GM23338 (cell line): ENCODE measurements at regions not wholly inside any gene's neighbourhood (a gene's known extent, or its start where the extent isn't known, plus 50 kb on each side); places are given as distances from the start of the nearest gene placed in this dataset.

Experiments used
- ATAC-seq: fragments of 200-7000 bp; cut with Tn5 transposase; 3 replicates; pipeline ENCODE4 v1.9.1; 2020
- DNase-seq: peaks from one replicate; pipeline ENCODE4 v3.0.0-alpha.2; 2015; ENCODE audit warnings: low spot score
- H2AFZ ChIP-seq: fragments of 200-600 bp; sonication (generic); 2 replicates; pipeline ENCODE4 v1.8.0; 2016; ENCODE audit warnings: antibody characterized with exemption, mild to moderate bottlenecking, moderate library complexity
- H3F3A ChIP-seq: fragments of 200-600 bp; sonication (generic); replicated peaks from 2 replicates; pipeline ENCODE4 v1.8.0; 2017; ENCODE audit warnings: antibody characterized with exemption, mixed run types, low read depth
- H3K27ac ChIP-seq: fragments of 200-600 bp; sonication (generic); 2 replicates; pipeline ENCODE4 v1.6.1; 2016; ENCODE audit warnings: low read depth
- H3K27me3 ChIP-seq: fragments of 200-600 bp; sonication (generic); 2 replicates; pipeline ENCODE4 v1.8.0; 2016; ENCODE audit warnings: mild to moderate bottlenecking, mixed run types, moderate library complexity; ENCODE audit not compliant: insufficient read depth
- H3K36me3 ChIP-seq: fragments of 200-600 bp; sonication (generic); 2 replicates; pipeline ENCODE4 v1.8.0; 2016; ENCODE audit warnings: mild to moderate bottlenecking; ENCODE audit not compliant: insufficient read depth
- H3K4me1 ChIP-seq: fragments of 200-600 bp; sonication (generic); 2 replicates; pipeline ENCODE4 v1.8.0; 2016; ENCODE audit warnings: mild to moderate bottlenecking, moderate library complexity; ENCODE audit not compliant: insufficient read depth
- H3K4me2 ChIP-seq: fragments of 200-600 bp; sonication (generic); 2 replicates; pipeline ENCODE4 v1.7.1; 2017; ENCODE audit warnings: mixed run types
- H3K4me3 ChIP-seq: fragments of 200-600 bp; sonication (generic); 2 replicates; pipeline ENCODE4 v1.6.1; 2016; ENCODE audit warnings: mixed run types
- H3K79me2 ChIP-seq: fragments of 200-600 bp; sonication (generic); replicated peaks from 2 replicates; pipeline ENCODE4 v1.8.0; 2017; ENCODE audit warnings: mild to moderate bottlenecking; ENCODE audit not compliant: insufficient read depth
- H3K9me2 ChIP-seq: fragments of 200-600 bp; sonication (generic); 2 replicates; pipeline ENCODE4 v1.8.0; 2017; ENCODE audit not compliant: insufficient read depth
- H4K20me1 ChIP-seq: fragments of 200-600 bp; sonication (generic); replicated peaks from 2 replicates; pipeline ENCODE4 v1.8.0; 2017; ENCODE audit warnings: mild to moderate bottlenecking; ENCODE audit not compliant: insufficient read depth
- H3K27ac Mint-ChIP-seq: 2 replicates; pipeline ENCODE4 v1.8.0; 2020; ENCODE audit warnings: inconsistent platforms, mild to moderate bottlenecking, moderate library complexity, mixed read lengths
- H3K27me3 Mint-ChIP-seq: 3 replicates; pipeline ENCODE4 v1.8.0; 2022; ENCODE audit warnings: low read depth, mild to moderate bottlenecking, moderate library complexity, mixed read lengths, inconsistent platforms; ENCODE audit not compliant: insufficient read depth, poor library complexity
- H3K36me3 Mint-ChIP-seq: 3 replicates; pipeline ENCODE4 v1.8.0; 2021; ENCODE audit warnings: low read depth, mild to moderate bottlenecking, inconsistent platforms, moderate library complexity, mixed read lengths
- H3K4me1 Mint-ChIP-seq: 3 replicates; pipeline ENCODE4 v1.8.0; 2020; ENCODE audit warnings: mild to moderate bottlenecking, inconsistent platforms, mixed read lengths
- H3K4me3 Mint-ChIP-seq: 3 replicates; pipeline ENCODE4 v1.8.0; 2021; ENCODE audit warnings: moderate library complexity, mild to moderate bottlenecking, inconsistent platforms, mixed read lengths
- H3K9me3 Mint-ChIP-seq: 3 replicates; pipeline ENCODE4 v1.8.0; 2020; ENCODE audit warnings: moderate library complexity, mild to moderate bottlenecking, inconsistent platforms, mixed read lengths
- CREB1 ChIP-seq: fragments of 250-450 bp; sonication (Bioruptor Pico); IDR thresholded peaks from 2 replicates; pipeline ENCODE4 v1.5.0; 2020; ENCODE audit warnings: low read depth, mild to moderate bottlenecking, moderate library complexity
- EZH2 ChIP-seq: fragments of 200-600 bp; sonication (generic); IDR thresholded peaks from one replicate; pipeline ENCODE4 v1.8.0; 2017; ENCODE audit warnings: antibody characterized with exemption, mild to moderate bottlenecking, low read depth; ENCODE audit not compliant: unreplicated experiment
- EZH2phosphoT487 ChIP-seq: fragments of 200-600 bp; sonication (generic); IDR thresholded peaks from one replicate; pipeline ENCODE4 v1.8.1; 2018; ENCODE audit warnings: antibody characterized with exemption; ENCODE audit not compliant: unreplicated experiment
- JUNB ChIP-seq: IDR thresholded peaks from one replicate; pipeline ENCODE4 v1.6.1; 2016; ENCODE audit warnings: antibody characterized with exemption; ENCODE audit not compliant: unreplicated experiment
- NANOG ChIP-seq: IDR thresholded peaks from 2 replicates; pipeline ENCODE4 v1.6.1; 2016; ENCODE audit warnings: antibody characterized with exemption, borderline replicate concordance
- POLR2AphosphoS5 ChIP-seq: IDR thresholded peaks from 2 replicates; pipeline ENCODE4 v1.6.1; 2016; ENCODE audit warnings: antibody characterized with exemption, low read depth
- STAT1 ChIP-seq: IDR thresholded peaks from one replicate; pipeline ENCODE4 v1.6.1; 2016; ENCODE audit warnings: antibody characterized with exemption; ENCODE audit not compliant: unreplicated experiment
- ZNF114 ChIP-seq: fragments of 250-450 bp; sonication (Bioruptor Pico); IDR thresholded peaks from 2 replicates; pipeline ENCODE4 v1.5.0; 2020; ENCODE audit warnings: mild to moderate bottlenecking, moderate library complexity
- ZNF331 ChIP-seq: fragments of 250-450 bp; sonication (Bioruptor Pico); IDR thresholded peaks from 2 replicates; pipeline ENCODE4 v1.5.0; 2020; ENCODE audit warnings: low read depth, mild to moderate bottlenecking, moderate library complexity
- TF ChIP-seq, protein P1 (sequence below): fragments of 250-450 bp; sonication (Bioruptor Pico); IDR thresholded peaks from 2 replicates; pipeline ENCODE4 v1.5.0; 2020; ENCODE audit warnings: mild to moderate bottlenecking, moderate library complexity
- TF ChIP-seq, protein P2 (sequence below): IDR thresholded peaks from one replicate; pipeline ENCODE4 v1.6.1; 2018; ENCODE audit warnings: antibody characterized with exemption; ENCODE audit not compliant: unreplicated experiment
- TF ChIP-seq, protein P3 (sequence below): IDR thresholded peaks from 2 replicates; pipeline ENCODE4 v1.6.1; 2016; ENCODE audit warnings: antibody characterized with exemption
- TF ChIP-seq, protein P4 (sequence below), 2 experiments: fragments of 200-600 bp in 1 of 2; sonication (generic) in 1 of 2; conservative IDR thresholded peaks; 2 replicates each; pipeline versions ENCODE4 v1.5.1 to v1.6.1; 2016 to 2017; ENCODE audit warnings: antibody characterized with exemption in 2 of 2, low read depth in 2 of 2, mild to moderate bottlenecking in 2 of 2, moderate library complexity in 1 of 2

DNA sequence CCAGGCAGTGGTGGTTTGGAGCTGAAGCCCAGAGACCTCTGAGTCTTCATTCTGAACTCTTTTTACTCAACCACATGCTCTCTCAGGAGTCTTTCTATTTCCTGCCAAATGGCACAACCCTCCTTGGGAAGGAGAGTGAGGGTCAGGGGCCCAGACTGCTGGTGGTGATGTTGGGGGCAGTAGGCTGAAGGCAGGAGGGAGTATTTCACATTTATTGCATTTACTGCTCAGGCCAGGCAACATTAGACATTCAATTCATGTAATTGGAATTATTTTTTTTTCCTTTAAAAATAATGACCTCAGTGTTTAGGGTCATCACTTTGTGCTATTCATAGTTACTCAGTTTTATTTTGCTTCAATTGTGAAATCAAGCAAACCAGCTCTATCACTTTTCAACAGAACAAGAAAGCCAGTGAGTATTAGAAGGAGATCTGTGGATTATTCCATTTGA, 311.3 kb upstream of the NT5C1B start:
- TF ChIP-seq JUNB (no peak), CREB1 (CRISPR knock-in tag) (no peak), NANOG (no peak), STAT1 (no peak), EZH2 (no peak), ZNF331 (no peak), EZH2phosphoT487 (no peak), POLR2AphosphoS5 (no peak), ZNF114 (CRISPR knock-in tag) (no peak)
- TF ChIP-seq, protein P1, sequence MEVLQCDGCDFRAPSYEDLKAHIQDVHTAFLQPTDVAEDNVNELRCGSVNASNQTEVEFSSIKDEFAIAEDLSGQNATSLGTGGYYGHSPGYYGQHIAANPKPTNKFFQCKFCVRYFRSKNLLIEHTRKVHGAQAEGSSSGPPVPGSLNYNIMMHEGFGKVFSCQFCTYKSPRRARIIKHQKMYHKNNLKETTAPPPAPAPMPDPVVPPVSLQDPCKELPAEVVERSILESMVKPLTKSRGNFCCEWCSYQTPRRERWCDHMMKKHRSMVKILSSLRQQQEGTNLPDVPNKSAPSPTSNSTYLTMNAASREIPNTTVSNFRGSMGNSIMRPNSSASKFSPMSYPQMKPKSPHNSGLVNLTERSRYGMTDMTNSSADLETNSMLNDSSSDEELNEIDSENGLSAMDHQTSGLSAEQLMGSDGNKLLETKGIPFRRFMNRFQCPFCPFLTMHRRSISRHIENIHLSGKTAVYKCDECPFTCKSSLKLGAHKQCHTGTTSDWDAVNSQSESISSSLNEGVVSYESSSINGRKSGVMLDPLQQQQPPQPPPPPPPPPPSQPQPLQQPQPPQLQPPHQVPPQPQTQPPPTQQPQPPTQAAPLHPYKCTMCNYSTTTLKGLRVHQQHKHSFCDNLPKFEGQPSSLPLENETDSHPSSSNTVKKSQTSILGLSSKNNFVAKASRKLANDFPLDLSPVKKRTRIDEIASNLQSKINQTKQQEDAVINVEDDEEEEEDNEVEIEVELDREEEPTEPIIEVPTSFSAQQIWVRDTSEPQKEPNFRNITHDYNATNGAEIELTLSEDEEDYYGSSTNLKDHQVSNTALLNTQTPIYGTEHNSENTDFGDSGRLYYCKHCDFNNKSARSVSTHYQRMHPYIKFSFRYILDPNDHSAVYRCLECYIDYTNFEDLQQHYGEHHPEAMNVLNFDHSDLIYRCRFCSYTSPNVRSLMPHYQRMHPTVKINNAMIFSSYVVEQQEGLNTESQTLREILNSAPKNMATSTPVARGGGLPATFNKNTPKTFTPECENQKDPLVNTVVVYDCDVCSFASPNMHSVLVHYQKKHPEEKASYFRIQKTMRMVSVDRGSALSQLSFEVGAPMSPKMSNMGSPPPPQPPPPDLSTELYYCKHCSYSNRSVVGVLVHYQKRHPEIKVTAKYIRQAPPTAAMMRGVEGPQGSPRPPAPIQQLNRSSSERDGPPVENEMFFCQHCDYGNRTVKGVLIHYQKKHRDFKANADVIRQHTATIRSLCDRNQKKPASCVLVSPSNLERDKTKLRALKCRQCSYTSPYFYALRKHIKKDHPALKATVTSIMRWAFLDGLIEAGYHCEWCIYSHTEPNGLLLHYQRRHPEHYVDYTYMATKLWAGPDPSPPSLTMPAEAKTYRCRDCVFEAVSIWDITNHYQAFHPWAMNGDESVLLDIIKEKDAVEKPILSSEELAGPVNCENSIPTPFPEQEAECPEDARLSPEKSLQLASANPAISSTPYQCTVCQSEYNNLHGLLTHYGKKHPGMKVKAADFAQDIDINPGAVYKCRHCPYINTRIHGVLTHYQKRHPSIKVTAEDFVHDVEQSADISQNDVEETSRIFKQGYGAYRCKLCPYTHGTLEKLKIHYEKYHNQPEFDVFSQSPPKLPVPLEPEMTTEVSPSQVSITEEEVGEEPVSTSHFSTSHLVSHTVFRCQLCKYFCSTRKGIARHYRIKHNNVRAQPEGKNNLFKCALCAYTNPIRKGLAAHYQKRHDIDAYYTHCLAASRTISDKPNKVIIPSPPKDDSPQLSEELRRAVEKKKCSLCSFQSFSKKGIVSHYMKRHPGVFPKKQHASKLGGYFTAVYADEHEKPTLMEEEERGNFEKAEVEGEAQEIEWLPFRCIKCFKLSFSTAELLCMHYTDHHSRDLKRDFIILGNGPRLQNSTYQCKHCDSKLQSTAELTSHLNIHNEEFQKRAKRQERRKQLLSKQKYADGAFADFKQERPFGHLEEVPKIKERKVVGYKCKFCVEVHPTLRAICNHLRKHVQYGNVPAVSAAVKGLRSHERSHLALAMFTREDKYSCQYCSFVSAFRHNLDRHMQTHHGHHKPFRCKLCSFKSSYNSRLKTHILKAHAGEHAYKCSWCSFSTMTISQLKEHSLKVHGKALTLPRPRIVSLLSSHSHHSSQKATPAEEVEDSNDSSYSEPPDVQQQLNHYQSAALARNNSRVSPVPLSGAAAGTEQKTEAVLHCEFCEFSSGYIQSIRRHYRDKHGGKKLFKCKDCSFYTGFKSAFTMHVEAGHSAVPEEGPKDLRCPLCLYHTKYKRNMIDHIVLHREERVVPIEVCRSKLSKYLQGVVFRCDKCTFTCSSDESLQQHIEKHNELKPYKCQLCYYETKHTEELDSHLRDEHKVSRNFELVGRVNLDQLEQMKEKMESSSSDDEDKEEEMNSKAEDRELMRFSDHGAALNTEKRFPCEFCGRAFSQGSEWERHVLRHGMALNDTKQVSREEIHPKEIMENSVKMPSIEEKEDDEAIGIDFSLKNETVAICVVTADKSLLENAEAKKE (CRISPR knock-in tag) = no peak
- TF ChIP-seq, protein P2, sequence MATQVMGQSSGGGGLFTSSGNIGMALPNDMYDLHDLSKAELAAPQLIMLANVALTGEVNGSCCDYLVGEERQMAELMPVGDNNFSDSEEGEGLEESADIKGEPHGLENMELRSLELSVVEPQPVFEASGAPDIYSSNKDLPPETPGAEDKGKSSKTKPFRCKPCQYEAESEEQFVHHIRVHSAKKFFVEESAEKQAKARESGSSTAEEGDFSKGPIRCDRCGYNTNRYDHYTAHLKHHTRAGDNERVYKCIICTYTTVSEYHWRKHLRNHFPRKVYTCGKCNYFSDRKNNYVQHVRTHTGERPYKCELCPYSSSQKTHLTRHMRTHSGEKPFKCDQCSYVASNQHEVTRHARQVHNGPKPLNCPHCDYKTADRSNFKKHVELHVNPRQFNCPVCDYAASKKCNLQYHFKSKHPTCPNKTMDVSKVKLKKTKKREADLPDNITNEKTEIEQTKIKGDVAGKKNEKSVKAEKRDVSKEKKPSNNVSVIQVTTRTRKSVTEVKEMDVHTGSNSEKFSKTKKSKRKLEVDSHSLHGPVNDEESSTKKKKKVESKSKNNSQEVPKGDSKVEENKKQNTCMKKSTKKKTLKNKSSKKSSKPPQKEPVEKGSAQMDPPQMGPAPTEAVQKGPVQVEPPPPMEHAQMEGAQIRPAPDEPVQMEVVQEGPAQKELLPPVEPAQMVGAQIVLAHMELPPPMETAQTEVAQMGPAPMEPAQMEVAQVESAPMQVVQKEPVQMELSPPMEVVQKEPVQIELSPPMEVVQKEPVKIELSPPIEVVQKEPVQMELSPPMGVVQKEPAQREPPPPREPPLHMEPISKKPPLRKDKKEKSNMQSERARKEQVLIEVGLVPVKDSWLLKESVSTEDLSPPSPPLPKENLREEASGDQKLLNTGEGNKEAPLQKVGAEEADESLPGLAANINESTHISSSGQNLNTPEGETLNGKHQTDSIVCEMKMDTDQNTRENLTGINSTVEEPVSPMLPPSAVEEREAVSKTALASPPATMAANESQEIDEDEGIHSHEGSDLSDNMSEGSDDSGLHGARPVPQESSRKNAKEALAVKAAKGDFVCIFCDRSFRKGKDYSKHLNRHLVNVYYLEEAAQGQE = no peak
- TF ChIP-seq, protein P3, sequence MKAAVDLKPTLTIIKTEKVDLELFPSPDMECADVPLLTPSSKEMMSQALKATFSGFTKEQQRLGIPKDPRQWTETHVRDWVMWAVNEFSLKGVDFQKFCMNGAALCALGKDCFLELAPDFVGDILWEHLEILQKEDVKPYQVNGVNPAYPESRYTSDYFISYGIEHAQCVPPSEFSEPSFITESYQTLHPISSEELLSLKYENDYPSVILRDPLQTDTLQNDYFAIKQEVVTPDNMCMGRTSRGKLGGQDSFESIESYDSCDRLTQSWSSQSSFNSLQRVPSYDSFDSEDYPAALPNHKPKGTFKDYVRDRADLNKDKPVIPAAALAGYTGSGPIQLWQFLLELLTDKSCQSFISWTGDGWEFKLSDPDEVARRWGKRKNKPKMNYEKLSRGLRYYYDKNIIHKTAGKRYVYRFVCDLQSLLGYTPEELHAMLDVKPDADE = no peak
- TF ChIP-seq, protein P4, sequence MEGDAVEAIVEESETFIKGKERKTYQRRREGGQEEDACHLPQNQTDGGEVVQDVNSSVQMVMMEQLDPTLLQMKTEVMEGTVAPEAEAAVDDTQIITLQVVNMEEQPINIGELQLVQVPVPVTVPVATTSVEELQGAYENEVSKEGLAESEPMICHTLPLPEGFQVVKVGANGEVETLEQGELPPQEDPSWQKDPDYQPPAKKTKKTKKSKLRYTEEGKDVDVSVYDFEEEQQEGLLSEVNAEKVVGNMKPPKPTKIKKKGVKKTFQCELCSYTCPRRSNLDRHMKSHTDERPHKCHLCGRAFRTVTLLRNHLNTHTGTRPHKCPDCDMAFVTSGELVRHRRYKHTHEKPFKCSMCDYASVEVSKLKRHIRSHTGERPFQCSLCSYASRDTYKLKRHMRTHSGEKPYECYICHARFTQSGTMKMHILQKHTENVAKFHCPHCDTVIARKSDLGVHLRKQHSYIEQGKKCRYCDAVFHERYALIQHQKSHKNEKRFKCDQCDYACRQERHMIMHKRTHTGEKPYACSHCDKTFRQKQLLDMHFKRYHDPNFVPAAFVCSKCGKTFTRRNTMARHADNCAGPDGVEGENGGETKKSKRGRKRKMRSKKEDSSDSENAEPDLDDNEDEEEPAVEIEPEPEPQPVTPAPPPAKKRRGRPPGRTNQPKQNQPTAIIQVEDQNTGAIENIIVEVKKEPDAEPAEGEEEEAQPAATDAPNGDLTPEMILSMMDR (conservative IDR thresholded peaks at IDR 0.05; ENCODE audit: low read depth in 2 of 2) = no peak
- no peaks in the 10 kb centered on the region for H4K20me1 ChIP-seq
- Mint-ChIP-seq H3K9me3 (no peaks in the 10 kb centered on the region), H3K4me1 (no peaks in the 10 kb centered on the region), H3K27me3 (no peaks in the 10 kb centered on the region), H3K4me3 (no peak overlapping the region), H3K36me3 (no peaks in the 10 kb centered on the region), H3K27ac (no peak overlapping the region)
- DNase-seq = no peak
- no peaks in the 10 kb centered on the region for H3K27me3 ChIP-seq
- H3K36me3 ChIP-seq = no peaks in the 10 kb centered on the region
- H2AFZ ChIP-seq = no peak overlapping the region
- no peaks in the 10 kb centered on the region for H3K79me2 ChIP-seq
- no peaks in the 10 kb centered on the region for H3K4me1 ChIP-seq
- H3K4me2 ChIP-seq = no peak overlapping the region
- ATAC-seq = no peak
- no peak overlapping the region for H3K4me3 ChIP-seq
- H3K27ac ChIP-seq = no peak overlapping the region
- no peaks in the 10 kb centered on the region for H3F3A ChIP-seq
- no peaks in the 10 kb centered on the region for H3K9me2 ChIP-seq
